ENCODE measurements at regions not wholly inside any gene's neighbourhood (a gene's known extent, or its start where the extent isn't known, plus 50 kb on each side); places are given as distances from the start of the nearest gene placed in this dataset.

DNA sequence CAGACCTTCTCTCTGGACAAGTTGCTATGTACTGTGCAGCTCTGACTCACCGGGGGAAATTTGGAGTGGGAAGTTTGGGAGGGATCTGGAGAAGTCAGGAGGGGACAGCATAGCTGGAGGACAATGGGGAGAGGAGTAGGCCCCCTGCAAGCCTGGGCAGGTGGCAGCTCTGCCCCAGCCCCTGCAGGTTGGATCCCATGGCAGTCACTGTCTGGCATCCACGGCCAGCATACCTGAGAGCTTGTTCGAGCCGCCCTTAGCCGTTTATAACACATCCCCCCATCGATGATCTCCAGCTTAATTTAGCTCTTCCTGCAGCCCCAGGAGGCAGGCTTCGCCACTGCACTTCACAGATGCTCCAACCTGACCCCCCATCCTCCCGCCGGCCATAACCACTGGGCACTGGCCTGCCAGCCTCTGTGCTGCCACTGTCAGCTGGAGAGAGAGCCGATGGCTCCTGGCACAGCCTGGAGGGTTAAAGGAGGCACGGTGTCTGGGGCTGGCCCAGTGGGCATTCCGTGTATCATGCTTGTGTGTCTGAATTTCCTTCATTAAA lies 57.7 kb upstream of the RNU6ATAC start:
- DNase-seq (ENCODE audit: low read depth): no peak
- TF ChIP-seq, protein P1, sequence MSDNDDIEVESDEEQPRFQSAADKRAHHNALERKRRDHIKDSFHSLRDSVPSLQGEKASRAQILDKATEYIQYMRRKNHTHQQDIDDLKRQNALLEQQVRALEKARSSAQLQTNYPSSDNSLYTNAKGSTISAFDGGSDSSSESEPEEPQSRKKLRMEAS (IDR thresholded peaks at IDR 0.05; ENCODE audit: low read depth, low read length): no peak
- TF ChIP-seq CTCF (IDR thresholded peaks at IDR 0.05; ENCODE audit: low read depth, low read length): no peak
- TF ChIP-seq MYC (IDR thresholded peaks at IDR 0.05; ENCODE audit: low read depth, low read length): no peak
- no peak for TF ChIP-seq POLR2A (IDR thresholded peaks at IDR 0.05; ENCODE audit: extremely low read depth, insufficient read length)
- H3K4me3 ChIP-seq (ENCODE audit: low read depth, low read length): no peak overlapping the region

GRCh38 chr9:134223091-134223490 lies 58.7 kb upstream of the RNU6ATAC start:
- no peak for DNase-seq (ENCODE audit: low read depth)
- TF ChIP-seq, protein P1 (IDR thresholded peaks at IDR 0.05; ENCODE audit: low read depth, low read length): no peak
- TF ChIP-seq MYC (IDR thresholded peaks at IDR 0.05; ENCODE audit: low read depth, low read length) (no peak), POLR2A (IDR thresholded peaks at IDR 0.05; ENCODE audit: extremely low read depth, insufficient read length) (no peak), CTCF (IDR thresholded peaks at IDR 0.05; ENCODE audit: low read depth, low read length) (no peak)
- H3K4me3 ChIP-seq (ENCODE audit: low read depth, low read length): no peak overlapping the region

GRCh38 chr9:134223591-134224122 lies 59.3 kb upstream of the RNU6ATAC start:
- TF ChIP-seq MYC (IDR thresholded peaks at IDR 0.05; ENCODE audit: low read depth, low read length): no peak
- no peak for TF ChIP-seq POLR2A (IDR thresholded peaks at IDR 0.05; ENCODE audit: extremely low read depth, insufficient read length)
- TF ChIP-seq CTCF (IDR thresholded peaks at IDR 0.05; ENCODE audit: low read depth, low read length): no peak
- TF ChIP-seq, protein P1 (IDR thresholded peaks at IDR 0.05; ENCODE audit: low read depth, low read length): no peak
- no peak for DNase-seq (ENCODE audit: low read depth)

DNA sequence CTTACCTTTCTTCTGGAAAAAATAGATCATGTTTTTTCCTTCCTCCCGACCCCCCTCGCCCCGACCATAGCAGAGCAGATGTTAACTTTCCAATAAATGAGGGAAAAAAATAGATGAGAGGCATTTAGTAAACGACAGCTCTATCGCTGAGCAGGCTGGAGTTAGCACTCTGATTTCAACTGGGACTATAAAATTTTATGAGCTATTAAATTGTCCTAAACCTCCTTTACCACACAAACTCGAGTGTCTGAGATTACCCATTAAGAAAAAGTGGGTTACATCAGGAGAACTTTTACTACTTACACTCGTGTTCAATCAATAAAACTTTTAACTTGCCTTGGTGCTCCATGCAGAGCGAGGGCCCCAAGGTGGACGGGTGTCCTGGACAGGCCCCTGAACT lies 59.8 kb upstream of the RNU6ATAC start:
- DNase-seq (ENCODE audit: low read depth): no peak
- TF ChIP-seq, protein P1 (IDR thresholded peaks at IDR 0.05; ENCODE audit: low read depth, low read length): no peak
- TF ChIP-seq MYC (IDR thresholded peaks at IDR 0.05; ENCODE audit: low read depth, low read length) (no peak), POLR2A (IDR thresholded peaks at IDR 0.05; ENCODE audit: extremely low read depth, insufficient read length) (no peak), CTCF (IDR thresholded peaks at IDR 0.05; ENCODE audit: low read depth, low read length) (no peak)
- no peak overlapping the region for H3K4me3 ChIP-seq (ENCODE audit: low read depth, low read length)

More at GRCh38 chr9:134223591-134224122, 59.3 kb upstream of the RNU6ATAC start:
- no peak overlapping the region for H3K4me3 ChIP-seq (ENCODE audit: low read depth, low read length)

GRCh38 chr9:134224567-134225093 lies 60.3 kb upstream of the RNU6ATAC start:
- no peak for DNase-seq (ENCODE audit: low read depth)
- TF ChIP-seq POLR2A (IDR thresholded peaks at IDR 0.05; ENCODE audit: extremely low read depth, insufficient read length) (no peak), CTCF (IDR thresholded peaks at IDR 0.05; ENCODE audit: low read depth, low read length) (no peak), MYC (IDR thresholded peaks at IDR 0.05; ENCODE audit: low read depth, low read length) (no peak)
- TF ChIP-seq, protein P1 (IDR thresholded peaks at IDR 0.05; ENCODE audit: low read depth, low read length): no peak
- H3K4me3 ChIP-seq (ENCODE audit: low read depth, low read length): no peak overlapping the region
